ENCODE measurements at regions not wholly inside any gene's neighbourhood (a gene's known extent, or its start where the extent isn't known, plus 50 kb on each side); places are given as distances from the start of the nearest gene placed in this dataset.
A peak's percentile ranks its signal among the peaks of the same experiment; 100 is the strongest.

DNA sequence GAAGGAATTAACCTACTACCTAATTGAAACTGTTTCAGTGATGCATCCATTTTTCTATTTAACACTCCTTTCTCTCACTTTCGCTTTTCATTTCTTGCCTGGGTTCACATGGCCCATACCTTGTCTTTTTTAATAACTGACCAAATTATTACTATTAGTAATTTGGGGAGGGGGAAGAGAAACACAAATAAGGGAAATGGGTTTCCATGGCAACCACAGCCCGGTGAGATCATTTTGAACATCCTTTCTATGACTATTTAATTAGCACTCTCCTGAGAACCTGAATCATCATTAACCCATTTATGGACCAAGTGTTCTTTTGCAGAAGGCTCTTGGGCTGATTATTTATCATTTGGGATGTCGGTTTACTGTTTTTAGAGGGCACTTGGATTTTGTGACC is 628.2 kb upstream of the SALL1 start:
- no peak for DNase-seq (ENCODE audit: low read depth)

DNA sequence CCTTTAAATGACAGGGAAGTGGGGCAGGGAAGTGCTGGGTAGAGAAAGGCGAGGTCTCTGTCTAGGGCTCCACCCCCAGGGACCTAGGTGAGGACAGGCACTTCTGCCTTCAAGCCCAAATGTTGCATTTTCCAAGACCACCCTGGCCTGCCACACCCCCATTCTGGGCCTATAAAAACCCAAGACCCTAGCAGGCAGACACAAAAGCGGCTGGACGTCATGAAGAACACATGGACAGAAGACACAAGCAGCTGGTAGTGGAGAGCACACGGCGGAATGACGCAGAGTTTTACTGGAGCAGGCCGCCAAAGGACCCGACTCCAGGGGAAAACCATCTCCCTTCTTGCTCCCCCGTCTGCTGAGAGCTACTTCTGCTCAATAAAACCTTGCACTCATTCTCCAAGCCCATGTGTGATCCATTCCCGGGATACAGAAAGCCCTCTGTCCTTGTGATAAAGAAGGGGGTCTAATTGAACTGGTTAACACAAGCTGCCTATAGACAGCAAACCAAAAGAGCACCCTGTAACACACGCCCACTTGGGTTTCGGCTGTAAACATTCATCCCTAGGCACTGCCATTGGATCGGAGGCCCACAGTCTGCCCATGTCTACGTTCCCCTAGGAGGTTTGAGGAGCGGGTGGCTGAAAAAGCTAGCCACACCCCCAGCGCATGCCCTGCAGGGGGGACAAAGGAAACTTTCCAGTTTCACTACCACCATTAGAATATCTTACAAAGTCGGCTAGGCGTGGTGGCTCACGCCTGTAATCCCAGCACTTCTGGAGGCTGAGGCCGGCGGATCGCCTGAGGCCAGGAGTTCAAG is 622.2 kb upstream of the SALL1 start:
- no peak for DNase-seq (ENCODE audit: low read depth)

DNA sequence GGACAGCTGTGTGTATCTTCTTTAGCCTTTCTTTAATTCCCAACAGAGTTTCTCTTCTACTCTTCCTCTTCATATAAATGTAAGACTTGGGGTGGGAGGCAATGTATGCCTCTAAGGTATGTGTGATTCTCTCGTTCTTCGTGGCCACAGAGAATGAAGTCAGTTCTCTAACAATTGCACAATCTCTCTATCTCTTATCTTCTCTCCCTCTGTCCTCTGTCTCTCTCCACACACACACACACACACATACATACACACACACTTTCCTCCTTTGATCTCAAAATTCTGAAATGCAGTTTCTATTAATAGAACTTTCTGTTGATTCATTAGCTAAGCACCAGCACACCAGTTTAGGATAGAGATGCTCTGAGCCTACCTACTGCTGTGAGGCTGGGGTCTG is 615.7 kb upstream of the SALL1 start:
- no peak for DNase-seq (ENCODE audit: low read depth)

DNA sequence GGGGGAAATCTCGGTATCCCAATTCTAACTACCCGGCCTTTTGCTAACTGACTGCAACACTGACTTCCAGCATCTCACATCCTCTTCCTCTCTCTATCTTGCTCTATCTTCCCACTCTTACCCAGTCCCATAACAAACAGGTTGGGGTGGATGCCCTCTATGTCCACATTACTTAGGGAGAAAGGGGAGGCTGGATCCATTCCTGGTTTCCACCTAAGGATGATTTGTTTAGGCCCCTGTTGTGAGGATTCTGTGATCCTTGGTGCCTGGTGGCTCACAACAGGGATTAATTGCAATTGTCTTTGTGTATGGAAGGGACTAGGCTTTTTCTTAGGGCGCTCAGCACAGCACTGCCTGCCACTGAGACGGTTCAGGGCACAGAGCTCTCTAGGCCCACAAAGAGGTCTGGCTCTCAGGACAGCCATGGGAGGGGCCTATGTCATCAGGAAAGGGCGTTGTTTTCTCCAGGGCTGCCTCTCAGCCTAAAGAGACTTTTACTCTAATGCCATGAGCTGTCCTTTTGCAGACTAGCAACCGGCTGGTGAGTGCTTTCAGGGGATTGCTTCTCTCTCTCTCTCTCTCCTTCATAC is 612.1 kb upstream of the SALL1 start:
- DNase-seq (ENCODE audit: low read depth) = no peak

DNA sequence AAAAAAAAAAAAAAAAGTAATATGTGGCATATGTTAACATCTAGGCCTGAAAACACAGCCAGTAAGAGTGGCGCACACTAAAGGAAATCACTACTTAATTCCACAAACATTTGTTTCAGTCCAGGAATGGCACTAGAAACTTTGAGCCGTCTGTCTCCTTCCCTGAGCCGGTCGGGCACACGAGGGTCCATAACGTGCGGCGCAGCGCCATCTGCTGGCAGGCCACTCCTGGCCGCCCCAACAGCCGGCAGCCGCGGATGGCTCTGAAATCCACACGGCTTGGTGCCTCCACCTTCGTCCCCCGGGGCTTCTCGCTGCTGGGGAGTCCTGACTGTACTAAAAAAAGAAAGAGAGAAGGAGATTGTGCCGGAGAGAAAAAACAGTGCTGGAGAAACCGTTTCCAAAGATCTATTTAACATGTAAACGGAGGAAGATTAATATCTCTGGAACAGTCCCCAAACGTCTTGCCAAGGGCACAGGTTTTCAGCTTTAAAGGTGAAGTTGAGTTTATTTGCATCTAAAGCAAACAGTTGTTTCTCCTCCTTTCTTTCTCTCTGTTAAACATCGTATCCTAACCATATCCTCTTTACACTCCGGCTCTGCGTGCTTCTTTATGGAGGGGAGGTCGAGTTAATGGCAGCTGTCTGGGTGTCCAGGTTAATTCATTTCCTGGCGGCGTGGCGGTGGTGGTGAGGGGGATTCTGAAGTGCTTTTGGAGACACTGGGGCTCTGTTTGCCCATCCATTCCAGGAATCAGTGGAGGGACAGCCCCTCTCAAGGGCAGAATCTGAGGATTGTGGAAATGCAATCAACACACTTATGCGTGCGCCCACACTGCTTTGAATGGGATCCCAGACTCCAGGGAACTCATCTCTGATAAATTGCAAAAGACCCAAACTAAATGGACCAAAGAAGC is 611.3 kb upstream of the SALL1 start:
- DNase-seq (ENCODE audit: low read depth) = peak; percentile 72

DNA sequence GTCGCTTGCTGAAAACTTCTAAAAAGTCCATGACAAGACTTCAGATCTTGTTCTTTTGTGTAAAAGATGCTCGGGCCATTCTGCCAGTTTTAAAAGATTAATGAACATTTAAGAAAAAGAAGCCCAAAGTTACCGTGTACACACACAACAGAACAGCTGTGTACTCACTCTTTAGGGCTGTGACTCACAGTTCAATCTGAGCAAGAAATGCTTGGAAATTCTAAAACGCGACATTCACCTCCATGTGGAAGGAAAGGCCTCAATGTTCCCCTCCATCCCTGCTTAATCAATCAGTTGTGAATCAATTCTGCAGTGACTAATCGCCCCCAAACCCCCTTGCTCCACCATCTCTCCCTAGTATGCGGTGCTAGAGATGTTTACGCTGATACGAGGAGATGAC is 609.9 kb upstream of the SALL1 start:
- DNase-seq (ENCODE audit: low read depth) = no peak

DNA sequence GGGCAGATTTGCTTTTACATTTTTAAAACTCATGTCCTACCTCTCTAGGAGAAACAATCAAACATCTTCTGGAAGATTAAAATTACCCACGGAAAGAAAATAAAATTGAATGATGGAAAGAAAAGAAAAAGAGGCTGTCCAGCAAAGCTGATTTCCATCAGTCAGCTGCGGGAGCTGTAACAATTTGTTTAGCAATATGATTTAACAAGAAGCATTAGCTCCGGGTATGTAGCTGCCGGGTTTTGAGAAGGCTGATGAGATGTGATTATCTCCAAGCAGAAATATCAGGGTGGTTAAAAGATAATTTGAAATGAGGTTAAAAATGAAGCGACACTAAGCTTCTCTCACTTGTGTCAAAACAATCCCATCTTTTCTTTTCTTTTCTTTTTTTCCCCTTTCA is 608.9 kb upstream of the SALL1 start:
- DNase-seq (ENCODE audit: low read depth) = no peak

DNA sequence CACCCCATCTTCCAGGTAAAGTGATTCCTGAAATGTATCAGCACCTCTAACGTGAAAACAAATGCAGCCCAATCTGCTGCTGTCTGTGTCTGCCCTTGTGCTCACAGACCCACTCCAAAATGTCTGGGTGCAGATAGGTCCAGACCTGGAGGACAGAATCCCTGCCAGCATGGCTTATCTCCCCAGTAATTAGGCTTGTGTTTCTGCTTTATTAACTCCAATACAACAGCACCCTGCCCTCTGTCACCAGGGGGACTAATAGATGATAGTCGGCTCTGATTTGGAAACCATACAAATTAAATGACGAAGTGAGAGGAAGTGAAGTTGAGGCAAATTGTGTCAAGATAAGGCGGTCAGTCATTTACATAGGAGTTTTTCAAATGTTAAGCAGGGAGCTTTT is 608.3 kb upstream of the SALL1 start:
- no peak for DNase-seq (ENCODE audit: low read depth)

DNA sequence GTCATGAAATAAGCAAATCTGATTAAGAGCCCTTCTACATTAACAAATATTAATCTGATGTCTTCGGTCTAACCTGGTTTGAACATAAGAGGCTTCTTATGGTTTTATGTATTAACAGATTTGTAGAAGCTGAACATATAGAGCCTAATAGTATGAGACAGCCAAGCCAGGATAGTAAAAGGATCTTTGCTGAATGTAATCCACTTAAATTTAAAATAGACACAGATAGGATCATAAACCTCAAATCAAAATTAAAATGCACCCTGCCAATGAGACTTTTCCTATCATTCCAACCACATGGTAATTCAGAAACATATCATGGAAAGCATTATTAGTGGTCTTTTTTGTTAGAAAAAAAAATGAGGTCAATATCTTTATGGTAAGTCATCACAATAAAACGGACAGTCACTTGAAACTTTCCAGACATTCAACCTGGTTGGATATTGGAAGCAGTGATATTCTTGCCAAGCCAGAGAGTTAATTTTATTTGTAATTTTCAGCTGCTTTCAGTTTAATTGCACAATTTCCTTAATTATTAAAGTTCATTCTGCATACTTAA is 606.9 kb upstream of the SALL1 start:
- DNase-seq (ENCODE audit: low read depth) = no peak

DNA sequence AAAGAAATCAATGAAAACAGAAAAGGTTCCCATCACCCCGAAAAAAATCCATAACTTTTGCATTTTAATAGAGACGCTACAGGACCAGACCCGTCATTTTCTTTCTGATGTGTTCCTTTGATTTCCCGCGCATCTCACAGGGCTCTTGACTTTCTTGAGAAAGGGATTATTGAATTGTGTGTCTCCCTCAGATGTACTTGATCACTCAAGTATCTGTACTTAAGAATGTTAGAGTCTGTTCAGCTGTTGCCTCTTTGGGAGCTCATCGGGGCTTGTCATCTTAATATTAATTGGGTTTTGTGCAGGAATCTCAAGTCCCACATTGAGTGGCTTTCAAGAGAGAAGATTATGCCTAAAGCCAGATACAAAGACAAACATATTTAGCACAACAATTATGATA is 606.4 kb upstream of the SALL1 start:
- DNase-seq (ENCODE audit: low read depth) = no peak

DNA sequence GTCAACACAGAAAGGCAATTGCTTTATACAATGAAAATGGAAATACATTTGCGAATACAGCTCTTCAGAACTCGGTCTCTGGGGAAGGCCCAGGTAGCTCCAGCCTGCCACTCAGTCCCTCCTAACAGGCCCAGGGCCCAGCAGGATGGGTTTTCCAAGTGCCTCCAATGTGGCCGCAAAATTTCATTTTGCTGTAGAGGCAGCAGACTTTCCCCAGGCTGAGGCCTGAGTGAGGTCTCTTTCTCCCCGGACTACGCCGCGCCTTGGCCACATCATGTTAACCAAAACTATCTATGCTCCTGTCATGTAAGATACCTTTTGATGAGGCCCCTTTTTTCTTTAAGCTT is 606.0 kb upstream of the SALL1 start:
- DNase-seq (ENCODE audit: low read depth) = no peak

DNA sequence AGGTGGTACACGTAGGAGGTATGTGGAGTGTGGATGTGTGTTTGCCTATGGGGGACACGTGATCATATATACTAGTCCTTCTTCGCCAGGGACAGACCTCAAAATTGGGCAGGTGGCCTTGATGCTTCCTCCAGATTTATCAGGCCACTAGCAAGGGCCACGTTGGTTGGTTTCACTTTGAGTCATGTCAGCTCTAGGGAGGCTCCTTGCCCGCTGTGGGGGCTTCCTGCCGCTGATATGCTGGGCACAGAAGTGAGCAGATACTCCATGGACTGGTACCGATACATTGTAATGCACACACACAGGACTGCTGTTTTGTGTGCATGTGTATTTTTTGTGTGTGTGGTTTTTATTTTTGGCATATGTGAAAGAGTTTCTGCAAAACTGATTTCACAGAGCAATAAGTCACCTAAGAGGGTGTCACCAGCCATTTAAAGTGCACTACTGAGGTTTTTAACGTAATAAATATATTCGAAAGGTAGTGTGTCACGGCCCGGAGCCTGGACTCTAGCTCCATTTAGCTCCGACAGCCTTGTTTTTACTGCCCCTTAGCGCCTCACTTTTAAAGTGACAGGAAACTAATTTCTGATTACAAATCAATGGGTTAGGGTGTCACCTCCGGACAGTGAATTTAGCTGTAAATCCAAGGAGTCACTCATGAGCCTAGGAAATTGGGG is 605.5 kb upstream of the SALL1 start:
- DNase-seq (ENCODE audit: low read depth) = no peak

DNA sequence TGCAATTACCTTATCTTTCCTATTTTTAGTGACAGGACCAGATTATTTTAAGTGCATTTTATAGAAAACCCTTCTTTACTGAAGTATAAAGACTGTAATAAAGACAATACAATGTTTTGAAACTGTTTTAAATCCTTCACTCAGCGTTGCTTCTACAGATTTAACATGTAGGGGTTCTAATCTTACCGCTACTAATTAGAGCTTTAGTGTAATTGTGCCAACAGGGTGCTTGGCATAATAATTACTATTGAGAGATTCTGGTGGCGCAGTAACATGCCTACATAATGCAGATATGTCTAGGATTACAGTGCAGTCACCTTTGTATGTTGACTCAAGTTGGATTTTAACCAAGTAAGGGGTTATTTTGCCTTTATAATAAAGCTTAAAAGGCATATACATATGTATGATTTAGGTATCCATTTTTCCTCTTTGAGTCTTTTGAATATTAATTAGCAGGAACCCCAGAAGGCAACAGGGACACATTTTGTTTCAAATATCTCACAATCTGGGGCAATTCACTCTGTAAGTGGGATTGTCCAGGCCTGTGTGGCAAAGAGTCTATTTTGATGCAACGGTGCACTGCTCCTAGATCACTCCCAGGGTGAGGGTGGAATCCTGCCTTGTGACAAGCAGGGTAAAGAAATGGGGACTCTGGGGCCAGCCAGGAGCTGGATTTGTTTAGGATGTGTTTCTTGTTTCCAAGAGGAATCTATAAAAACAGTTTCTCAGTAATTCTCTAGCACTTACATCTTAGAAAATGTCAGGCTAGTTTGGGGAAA is 604.7 kb upstream of the SALL1 start:
- DNase-seq (ENCODE audit: low read depth) = no peak

DNA sequence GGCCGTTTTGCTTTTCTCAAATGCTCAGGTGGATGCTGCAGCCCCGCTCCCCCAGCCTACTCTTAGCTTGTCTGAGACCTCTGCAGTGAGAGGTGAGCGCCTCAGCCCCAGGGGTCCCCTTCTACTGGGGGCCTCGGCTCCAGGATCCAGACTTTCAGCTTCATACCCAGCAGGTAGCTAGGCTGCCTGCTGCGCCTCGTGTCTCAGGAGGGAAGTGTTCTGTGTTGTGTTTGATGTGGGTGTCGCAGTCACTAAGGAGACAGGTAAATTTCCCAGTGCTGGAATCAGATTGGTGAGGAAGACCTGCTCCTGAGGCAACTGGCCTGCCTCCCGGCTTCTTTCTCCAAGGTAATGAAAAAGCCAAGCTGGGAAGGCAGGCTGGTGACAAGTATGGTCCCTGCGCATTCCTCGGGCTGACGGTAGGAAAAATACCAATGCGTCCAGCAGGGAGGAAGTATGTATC is 604.0 kb upstream of the SALL1 start:
- no peak for DNase-seq (ENCODE audit: low read depth)

DNA sequence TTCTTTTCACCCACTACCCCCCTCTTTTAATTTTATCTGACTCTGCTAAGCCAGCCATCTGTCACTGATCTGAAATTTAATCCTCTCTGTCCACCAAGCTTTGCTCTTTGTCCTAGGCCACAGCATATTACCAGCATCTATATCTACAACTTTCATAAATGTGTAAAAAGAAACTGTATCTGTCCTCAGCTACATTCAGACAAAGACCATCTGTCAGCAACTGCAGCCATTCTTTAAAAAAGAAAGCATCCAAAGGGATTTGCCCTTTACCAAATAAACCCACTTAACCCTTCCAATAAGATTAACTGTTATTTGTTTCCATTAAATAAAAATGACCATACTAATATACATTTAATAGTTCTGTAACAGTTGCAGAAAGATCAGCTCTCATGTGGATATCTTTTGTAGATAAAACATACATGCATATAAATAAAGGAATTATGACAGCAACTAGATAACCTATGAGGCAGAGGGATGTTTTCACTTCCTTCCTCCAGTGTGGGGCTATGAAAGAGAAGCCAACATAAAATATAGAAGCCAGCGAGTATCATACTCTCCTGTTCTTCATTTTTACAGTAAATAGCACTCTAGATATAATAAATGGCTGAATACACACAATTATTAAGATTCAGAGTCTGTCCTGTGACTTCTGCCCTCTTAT is 602.5 kb upstream of the SALL1 start:
- DNase-seq (ENCODE audit: low read depth) = no peak

DNA sequence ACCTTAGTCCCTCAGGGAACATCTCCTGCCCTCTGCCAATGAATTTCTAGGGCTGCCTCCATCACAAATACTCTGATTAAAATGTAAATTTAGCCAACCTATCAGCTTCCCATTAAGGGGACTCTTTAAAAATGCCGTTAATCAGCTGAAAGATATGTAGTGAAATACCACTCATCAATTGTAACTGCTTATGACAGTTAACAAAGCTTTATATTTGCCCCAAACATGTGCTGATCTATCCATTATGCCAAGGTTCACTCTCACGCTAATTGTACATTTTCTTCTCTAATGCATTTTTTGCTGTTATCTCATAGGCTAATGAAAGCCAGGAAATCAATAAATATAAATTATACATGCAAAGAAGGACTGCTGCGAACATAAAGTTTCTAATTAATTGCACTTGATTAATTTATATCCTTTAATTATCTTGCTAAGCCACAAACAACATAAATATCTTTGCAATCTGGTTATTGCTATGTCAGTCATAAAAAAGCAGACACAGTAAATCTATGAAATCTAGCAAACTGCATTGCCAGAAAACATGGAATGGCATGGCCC is 601.4 kb upstream of the SALL1 start:
- DNase-seq (ENCODE audit: low read depth) = no peak

DNA sequence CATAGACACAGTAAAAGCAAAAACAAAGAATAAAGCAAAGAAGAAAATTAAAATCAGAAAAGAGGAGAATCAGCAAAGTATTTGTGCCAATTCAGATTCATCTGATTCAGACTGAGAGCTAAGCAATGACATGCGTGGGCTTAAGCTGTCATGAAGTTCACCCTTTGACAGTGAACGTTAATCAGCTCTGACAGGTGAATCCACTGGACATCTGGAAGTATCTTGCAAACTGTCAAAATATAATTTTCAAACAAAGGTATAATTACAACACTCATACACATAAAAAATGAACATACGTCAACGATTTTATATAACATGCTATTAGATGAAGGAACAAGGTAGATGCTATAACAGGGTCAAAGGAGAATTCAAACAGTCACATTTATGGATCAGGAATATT is 596.3 kb upstream of the SALL1 start:
- DNase-seq (ENCODE audit: low read depth) = no peak

DNA sequence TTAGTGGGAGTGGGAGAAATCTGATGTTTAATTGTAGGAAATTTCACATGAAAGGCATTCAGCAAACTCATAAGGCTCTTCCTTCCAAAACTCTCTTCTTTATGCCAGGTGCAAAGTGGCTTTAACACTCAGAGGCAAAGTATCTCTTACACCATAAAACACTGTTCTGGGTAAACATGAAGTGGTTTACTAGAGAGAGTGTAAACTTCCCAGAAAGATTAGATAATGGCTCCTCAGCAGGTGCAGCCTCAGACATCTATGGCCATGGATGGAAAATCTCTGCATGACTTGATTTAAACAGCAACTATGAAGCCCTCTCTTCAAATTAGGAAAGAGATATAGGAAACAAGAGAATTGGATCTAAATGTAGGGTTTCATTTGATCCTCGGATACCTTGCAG is 583.1 kb upstream of the SALL1 start:
- DNase-seq (ENCODE audit: low read depth) = no peak

DNA sequence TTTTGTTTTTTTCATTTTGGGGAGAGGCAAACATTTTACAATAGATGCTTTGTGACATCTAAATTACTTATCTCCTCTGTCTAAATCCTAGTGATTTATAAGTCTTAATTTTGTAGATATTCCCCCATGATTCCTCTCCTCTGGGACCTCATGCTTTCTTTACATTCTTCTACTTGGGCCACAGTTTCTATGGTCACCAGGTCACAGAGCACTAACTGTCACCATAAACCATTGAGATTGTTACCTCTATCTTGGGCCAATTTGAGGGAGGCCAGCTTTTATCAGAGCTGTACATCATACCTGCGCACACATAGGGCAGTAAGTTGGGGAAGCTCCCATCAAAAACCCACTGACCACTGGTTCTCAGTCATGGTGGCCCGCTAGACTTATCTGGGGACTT is 582.1 kb upstream of the SALL1 start:
- no peak for DNase-seq (ENCODE audit: low read depth)

DNA sequence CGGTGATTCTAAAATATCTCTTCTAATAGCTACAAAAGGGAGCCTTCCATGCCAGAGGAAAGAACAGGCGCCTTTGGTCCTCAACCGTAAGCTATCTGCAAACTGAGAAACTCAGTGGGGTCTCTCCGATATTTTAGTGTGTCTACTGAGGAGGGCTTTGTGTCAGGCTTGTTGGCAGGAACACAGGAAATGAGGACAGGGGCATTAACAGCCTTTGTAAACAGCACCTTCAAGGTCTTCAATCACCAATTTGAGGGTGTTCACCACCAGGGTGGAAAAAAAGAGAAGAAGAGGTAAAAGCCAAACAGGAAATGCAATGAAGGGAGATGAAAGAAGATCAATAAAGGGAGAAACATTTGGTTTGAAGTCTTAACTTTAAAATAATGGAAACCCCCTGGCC is 580.1 kb upstream of the SALL1 start:
- no peak for DNase-seq (ENCODE audit: low read depth)

Data from ELR (cell line).